H9 (cell line): ENCODE measurements at regions not wholly inside any gene's neighbourhood (a gene's known extent, or its start where the extent isn't known, plus 50 kb on each side); places are given as distances from the start of the nearest gene placed in this dataset.

ENCODE experiments used
- DNase-seq: peaks from one replicate; pipeline ENCODE4 v3.0.0-alpha.2; 2017
- H2AFZ ChIP-seq: one replicate; pipeline ENCODE4 v1.6.1; 2013; ENCODE audit warnings: mild to moderate bottlenecking, low read length, control low read depth, moderate library complexity
- H2AK5ac ChIP-seq: 2 replicates; pipeline ENCODE4 v1.6.1; 2013; ENCODE audit warnings: low read length, control low read depth, mixed read lengths; ENCODE audit not compliant: insufficient read length
- H2BK120ac ChIP-seq: one replicate; pipeline ENCODE4 v1.6.1; 2013; ENCODE audit warnings: low read depth, mild to moderate bottlenecking, low read length, control low read depth, inconsistent platforms; ENCODE audit not compliant: poor library complexity, severe bottlenecking
- H2BK12ac ChIP-seq: 2 replicates; pipeline ENCODE4 v1.6.1; 2013; ENCODE audit warnings: low read length, control low read depth, mixed read lengths, low read depth; ENCODE audit not compliant: insufficient read length
- H2BK15ac ChIP-seq: 2 replicates; pipeline ENCODE4 v1.6.1; 2013; ENCODE audit warnings: low read depth, low read length, control low read depth
- H2BK20ac ChIP-seq: one replicate; pipeline ENCODE4 v1.6.1; 2013; ENCODE audit warnings: low read depth, mild to moderate bottlenecking, low read length, control low read depth, inconsistent platforms; ENCODE audit not compliant: poor library complexity, severe bottlenecking
- H2BK5ac ChIP-seq: 2 replicates; pipeline ENCODE4 v1.6.1; 2013; ENCODE audit warnings: low read length, control low read depth, mixed read lengths; ENCODE audit not compliant: insufficient read length
- H3K14ac ChIP-seq: 2 replicates; pipeline ENCODE4 v1.6.1; 2013; ENCODE audit warnings: low read length, control low read depth; ENCODE audit not compliant: insufficient read depth
- H3K18ac ChIP-seq: 2 replicates; pipeline ENCODE4 v1.6.1; 2013; ENCODE audit warnings: low read depth, mild to moderate bottlenecking, mixed read lengths, low read length, control low read depth; ENCODE audit not compliant: insufficient read length
- H3K23ac ChIP-seq: 2 replicates; pipeline ENCODE4 v1.6.1; 2013; ENCODE audit warnings: low read length, control low read depth, mixed read lengths, low read depth; ENCODE audit not compliant: insufficient read length
- H3K23me2 ChIP-seq: 2 replicates; pipeline ENCODE4 v1.6.1; 2013; ENCODE audit warnings: low read depth, mild to moderate bottlenecking, mixed read lengths, low read length, control low read depth; ENCODE audit not compliant: insufficient read length, poor library complexity, severe bottlenecking
- H3K27ac ChIP-seq: 2 replicates; pipeline ENCODE4 v1.5.1; 2013; ENCODE audit warnings: low read length, control low read depth, mixed read lengths, low read depth; ENCODE audit not compliant: insufficient read length
- H3K27me3 ChIP-seq: 2 replicates; pipeline ENCODE4 v1.6.1; 2013; ENCODE audit warnings: low read length, control low read depth, inconsistent platforms; ENCODE audit not compliant: insufficient read depth
- H3K4ac ChIP-seq: 2 replicates; pipeline ENCODE4 v1.6.1; 2013; ENCODE audit warnings: low read depth, mild to moderate bottlenecking, control low read depth, inconsistent platforms, low read length, moderate library complexity
- H3K4me1 ChIP-seq: 2 replicates; pipeline ENCODE4 v1.6.1; 2013; ENCODE audit warnings: low read length, control low read depth, inconsistent platforms; ENCODE audit not compliant: insufficient read depth
- H3K4me2 ChIP-seq: 2 replicates; pipeline ENCODE4 v1.6.1; 2013; ENCODE audit warnings: low read length, control low read depth, mixed read lengths; ENCODE audit not compliant: insufficient read length, insufficient read depth
- H3K56ac ChIP-seq: 2 replicates; pipeline ENCODE4 v1.6.1; 2013; ENCODE audit warnings: low read depth, mild to moderate bottlenecking, mixed read lengths, low read length, control low read depth; ENCODE audit not compliant: insufficient read length
- H3K79me1 ChIP-seq: 2 replicates; pipeline ENCODE4 v1.6.1; 2013; ENCODE audit warnings: low read depth, mild to moderate bottlenecking, moderate library complexity, low read length, control low read depth, inconsistent platforms; ENCODE audit not compliant: insufficient read depth, poor library complexity, severe bottlenecking
- H3K79me2 ChIP-seq: 2 replicates; pipeline ENCODE4 v1.6.1; 2013; ENCODE audit warnings: low read length, control low read depth, inconsistent platforms; ENCODE audit not compliant: insufficient read depth
- H3K9ac ChIP-seq: 2 replicates; pipeline ENCODE4 v1.6.1; 2013; ENCODE audit warnings: low read length, control low read depth, mixed read lengths; ENCODE audit not compliant: insufficient read length; ENCODE audit errors: extremely low read depth
- H3K9me3 ChIP-seq: one replicate; pipeline ENCODE4 v1.6.1; 2013; ENCODE audit warnings: low read depth, low read length, inconsistent platforms; ENCODE audit not compliant: control insufficient read depth
- H3T11ph ChIP-seq: one replicate; pipeline ENCODE4 v1.6.1; 2013; ENCODE audit warnings: mild to moderate bottlenecking, low read length, control low read depth, inconsistent platforms
- H4K20me1 ChIP-seq: one replicate; pipeline ENCODE4 v1.6.1; 2013; ENCODE audit not compliant: control insufficient read depth, insufficient read length, insufficient read depth
- H4K5ac ChIP-seq: 2 replicates; pipeline ENCODE4 v1.6.1; 2013; ENCODE audit warnings: low read depth, mild to moderate bottlenecking, mixed read lengths, low read length, control low read depth; ENCODE audit not compliant: insufficient read length
- H4K8ac ChIP-seq: replicated peaks from 2 replicates; pipeline ENCODE4 v1.6.1; 2013; ENCODE audit warnings: low read length, control low read depth, mixed read lengths, low read depth; ENCODE audit not compliant: insufficient read length
- H4K91ac ChIP-seq: 2 replicates; pipeline ENCODE4 v1.6.1; 2013; ENCODE audit warnings: low read depth, mild to moderate bottlenecking, moderate library complexity, mixed read lengths, low read length, control low read depth; ENCODE audit not compliant: insufficient read length
- H3K27ac Mint-ChIP-seq, 3 experiments: 2 replicates in 2 of 3; 3 replicates in 1 of 3; pipeline ENCODE4 v1.8.0; 2020 to 2021; ENCODE audit warnings: mixed read lengths in 3 of 3, mild to moderate bottlenecking in 1 of 3, moderate library complexity in 1 of 3
- H3K27me3 Mint-ChIP-seq: 2 replicates; pipeline ENCODE4 v1.8.0; 2021; ENCODE audit warnings: low read depth, mild to moderate bottlenecking, moderate library complexity, mixed read lengths
- H3K36me3 Mint-ChIP-seq, 3 experiments: 2 replicates in 2 of 3; 3 replicates in 1 of 3; pipeline ENCODE4 v1.8.0; 2020 to 2021; ENCODE audit warnings: low read depth in 3 of 3, mixed read lengths in 3 of 3; ENCODE audit not compliant: insufficient read depth in 1 of 3
- H3K4me1 Mint-ChIP-seq, 2 experiments: 2 replicates each; pipeline ENCODE4 v1.8.0; 2020; ENCODE audit warnings: mixed read lengths in 2 of 2
- H3K4me3 Mint-ChIP-seq, 2 experiments: 2 replicates in 1 of 2; 3 replicates in 1 of 2; pipeline ENCODE4 v1.8.0; 2020 to 2021; ENCODE audit warnings: mild to moderate bottlenecking in 2 of 2, mixed read lengths in 2 of 2, moderate library complexity in 1 of 2
- H3K9me3 Mint-ChIP-seq, 2 experiments: 2 replicates in 1 of 2; 3 replicates in 1 of 2; pipeline ENCODE4 v1.8.0; 2020; ENCODE audit warnings: mild to moderate bottlenecking in 2 of 2, mixed read lengths in 2 of 2, moderate library complexity in 1 of 2
- CTCF ChIP-seq: fragments of 200-600 bp; sonication (generic); conservative IDR thresholded peaks from 3 replicates; pipeline ENCODE4 v1.8.0; 2021; ENCODE audit warnings: antibody characterized with exemption, mild to moderate bottlenecking
- WGBS: extraction: QIAGEN DNeasy Blood & Tissue Kit; methylation state at CpG from one replicate; pipeline ENCODE4 v1.1.7; 2013; ENCODE audit warnings: missing lambda C conversion rate, low lambda C conversion rate, mixed read lengths; ENCODE audit not compliant: insufficient read length; ENCODE audit errors: extremely low coverage; 5-methylcytosine and 5-hydroxymethylcytosine counted together

DNA sequence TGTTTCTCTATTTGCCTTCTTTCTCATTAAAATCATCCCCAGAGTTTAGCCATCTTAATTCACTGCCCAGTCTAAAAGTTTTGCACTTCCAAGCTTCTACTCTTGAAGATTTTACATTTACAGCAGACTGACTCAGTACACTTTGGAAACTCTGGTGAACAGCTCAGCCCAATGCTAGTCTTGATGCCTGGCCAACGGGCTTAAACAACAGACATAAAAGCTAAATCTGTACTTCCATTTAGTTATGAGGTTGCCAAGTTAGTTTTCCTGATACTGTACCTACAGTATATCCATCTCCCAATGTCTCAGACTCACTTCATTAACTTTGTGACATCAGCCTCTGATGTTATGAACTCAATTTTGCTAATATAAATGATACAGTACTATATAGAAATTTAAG, 891.8 kb upstream of the SOX9 start:
- Mint-ChIP-seq H3K27ac (no peak overlapping the region), H3K36me3 (no peaks in the 10 kb centered on the region)

More for the DNA sequence above, 891.8 kb upstream of the SOX9 start:
- no peaks in the 10 kb centered on the region for H4K20me1 ChIP-seq
- H2BK120ac ChIP-seq: no peak overlapping the region
- H2BK20ac ChIP-seq: no peak overlapping the region
- no peaks in the 10 kb centered on the region for H3K9me3 Mint-ChIP-seq
- H3K4me2 ChIP-seq: no peak overlapping the region
- H2AFZ ChIP-seq: no peak overlapping the region
- H2BK15ac ChIP-seq: no peak overlapping the region
- H3K56ac ChIP-seq: no peak overlapping the region
- no peak overlapping the region for H2BK5ac ChIP-seq
- no peak overlapping the region for H2BK12ac ChIP-seq
- H3K9ac ChIP-seq: no peak overlapping the region
- H3K4ac ChIP-seq: no peak overlapping the region
- no peaks in the 10 kb centered on the region for H3K23me2 ChIP-seq
- no CpG with 5 or more reads among the region's 1 CpG for WGBS
- H3K4me1 Mint-ChIP-seq: peaks cover 5 to 6% of the 10 kb centered on the region in 2 experiments
- H3K79me2 ChIP-seq: no peaks in the 10 kb centered on the region
- H3K4me1 ChIP-seq: no peaks in the 10 kb centered on the region
- H3K18ac ChIP-seq: no peak overlapping the region
- no peak overlapping the region for H4K91ac ChIP-seq
- no peaks in the 10 kb centered on the region for H3K79me1 ChIP-seq
- H4K8ac ChIP-seq: no peak overlapping the region
- H2AK5ac ChIP-seq: no peak overlapping the region
- H3K14ac ChIP-seq: no peak overlapping the region
- no peak overlapping the region for H3K4me3 Mint-ChIP-seq
- no peak overlapping the region for H4K5ac ChIP-seq
- no peaks in the 10 kb centered on the region for H3K9me3 ChIP-seq
- H3K23ac ChIP-seq: no peak overlapping the region
- no peak for DNase-seq
- no peaks in the 10 kb centered on the region for H3K27me3 Mint-ChIP-seq
- H3K27me3 ChIP-seq: no peaks in the 10 kb centered on the region
- TF ChIP-seq CTCF: no peak
- H3T11ph ChIP-seq: no peak overlapping the region
- H3K27ac ChIP-seq: no peak overlapping the region
